PFSK-1 (cell line): ENCODE measurements at regions not wholly inside any gene's neighbourhood (a gene's known extent, or its start where the extent isn't known, plus 50 kb on each side); places are given as distances from the start of the nearest gene placed in this dataset.

Source experiments
- POLR2AphosphoS5 ChIP-seq: IDR thresholded peaks from 2 replicates; pipeline ENCODE4 v1.6.1; 2012; ENCODE audit warnings: low read depth, mild to moderate bottlenecking, control low read depth, low read length, moderate library complexity
- TAF1 ChIP-seq: IDR thresholded peaks from 2 replicates; pipeline ENCODE4 v1.6.1; 2012; ENCODE audit warnings: low read length, control low read depth, borderline replicate concordance; ENCODE audit not compliant: insufficient read depth

GRCh38 chr3:72041511-72041910 is 256.6 kb upstream of the PROK2 start:
- TF ChIP-seq TAF1 (no peak), POLR2AphosphoS5 (no peak)
